22Rv1 (cell line): ENCODE measurements at regions not wholly inside any gene's neighbourhood (a gene's known extent, or its start where the extent isn't known, plus 50 kb on each side); places are given as distances from the start of the nearest gene placed in this dataset.

Experiments
- CTCF ChIP-seq: fragments of 450-650 bp; IDR thresholded peaks from 2 replicates; pipeline ENCODE4 v1.5.1; 2017; ENCODE audit warnings: mild to moderate bottlenecking
- ZFX ChIP-seq: fragments of 450-650 bp; IDR thresholded peaks from 2 replicates; pipeline ENCODE4 v1.6.1; 2017; ENCODE audit warnings: antibody characterized with exemption, borderline replicate concordance

GRCh38 chr5:88548136-88548805 lies 279.6 kb upstream of the TMEM161B start:
- no peak for TF ChIP-seq CTCF
- TF ChIP-seq ZFX, result no peak
